H54 (cell line): ENCODE measurements at regions not wholly inside any gene's neighbourhood (a gene's known extent, or its start where the extent isn't known, plus 50 kb on each side); places are given as distances from the start of the nearest gene placed in this dataset.

Experiments used
- DNase-seq: peaks from one replicate; pipeline ENCODE4 v3.0.0; 2011; ENCODE audit warnings: low spot score, mixed read lengths; ENCODE audit not compliant: insufficient read length
- FAIRE-seq: peaks from 3 replicates; lab custom pipeline; 2011; peaks lifted over from hg19 to GRCh38; lab: Jason Lieb, UNC
- POLR2A ChIP-seq: IDR thresholded peaks from 2 replicates; pipeline ENCODE4 v1.6.1; 2011; ENCODE audit warnings: low read depth, mild to moderate bottlenecking, low read length

GRCh38 chr15:39465843-39466749, 114.8 kb upstream of the THBS1 start:
- TF ChIP-seq POLR2A: no peak
- FAIRE-seq: no peak
- no peak for DNase-seq

GRCh38 chr15:39466750-39467105, 114.2 kb upstream of the THBS1 start:
- FAIRE-seq: no peak
- no peak for TF ChIP-seq POLR2A
- no peak for DNase-seq

GRCh38 chr15:39468331-39468730, 112.5 kb upstream of the THBS1 start:
- FAIRE-seq (no peak), DNase-seq (no peak)
- TF ChIP-seq POLR2A: no peak

GRCh38 chr15:39468828-39469227, 112.1 kb upstream of the THBS1 start:
- TF ChIP-seq POLR2A: no peak
- no peak for DNase-seq
- no peak for FAIRE-seq

- no peak for FAIRE-seq
- TF ChIP-seq POLR2A: no peak
- DNase-seq: no peak
These were observed 108.9 kb upstream of the THBS1 start for GRCh38 chr15:39471785-39472574.

- TF ChIP-seq POLR2A: no peak
- FAIRE-seq (no peak), DNase-seq (no peak)
These were observed 108.1 kb upstream of the THBS1 start for GRCh38 chr15:39472621-39473297.

DNA sequence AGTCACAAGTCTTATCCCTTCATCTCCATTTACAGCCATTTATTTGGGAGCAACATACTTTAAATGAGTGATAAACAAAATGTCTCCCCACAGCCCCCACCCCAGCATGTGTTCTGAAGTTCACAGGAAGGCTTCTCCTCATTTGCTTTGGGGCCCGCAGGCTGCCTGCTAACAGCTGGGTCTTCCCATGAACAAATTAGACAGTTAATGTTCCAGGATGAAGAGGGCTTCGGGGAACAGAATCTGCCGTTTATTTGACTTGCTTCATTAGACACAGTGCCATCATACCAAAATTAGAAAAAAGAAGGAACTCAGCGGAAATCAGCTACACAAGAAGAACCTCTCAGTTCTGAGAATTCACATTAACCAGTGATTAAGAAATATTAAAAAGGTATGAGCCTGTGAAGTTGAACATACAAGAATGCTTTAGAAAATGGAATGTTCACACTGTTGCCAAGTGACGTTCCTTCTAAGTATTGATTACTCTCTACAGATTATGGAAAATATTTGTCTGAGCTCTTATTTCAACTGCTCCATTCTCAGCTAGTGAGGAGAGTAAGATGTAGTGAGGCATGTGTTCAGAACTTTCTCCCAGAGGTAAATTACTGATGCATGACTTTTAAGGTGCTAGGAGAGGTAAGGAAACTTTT, 107.5 kb upstream of the THBS1 start:
- DNase-seq (no peak), FAIRE-seq (no peak)
- no peak for TF ChIP-seq POLR2A

GRCh38 chr15:39474657-39475056, 106.2 kb upstream of the THBS1 start:
- DNase-seq (no peak), FAIRE-seq (no peak)
- no peak for TF ChIP-seq POLR2A

DNA sequence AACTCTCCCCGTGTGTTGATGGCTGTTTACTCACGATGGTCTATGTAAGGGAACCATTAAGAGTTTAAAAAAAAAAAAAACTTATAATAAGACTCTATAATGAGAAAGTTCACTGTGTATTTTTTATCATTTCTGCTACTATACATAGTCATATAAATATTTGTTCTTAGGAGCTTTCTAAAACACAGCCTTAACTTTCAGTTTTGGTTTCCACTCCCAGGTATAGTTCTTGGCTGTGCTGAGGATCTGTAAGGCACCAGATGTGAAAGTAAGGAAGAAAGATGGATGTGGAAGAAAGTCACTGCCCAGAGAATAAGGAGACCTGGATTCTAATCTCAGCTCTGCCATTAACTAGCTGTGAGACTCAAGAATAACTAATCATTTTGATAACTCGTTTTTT, 101.9 kb upstream of the THBS1 start:
- no peak for DNase-seq
- no peak for TF ChIP-seq POLR2A
- no peak for FAIRE-seq

GRCh38 chr15:39479911-39480310, 101.0 kb upstream of the THBS1 start:
- DNase-seq: no peak
- TF ChIP-seq POLR2A: no peak
- peak; percentile 75 for FAIRE-seq

DNA sequence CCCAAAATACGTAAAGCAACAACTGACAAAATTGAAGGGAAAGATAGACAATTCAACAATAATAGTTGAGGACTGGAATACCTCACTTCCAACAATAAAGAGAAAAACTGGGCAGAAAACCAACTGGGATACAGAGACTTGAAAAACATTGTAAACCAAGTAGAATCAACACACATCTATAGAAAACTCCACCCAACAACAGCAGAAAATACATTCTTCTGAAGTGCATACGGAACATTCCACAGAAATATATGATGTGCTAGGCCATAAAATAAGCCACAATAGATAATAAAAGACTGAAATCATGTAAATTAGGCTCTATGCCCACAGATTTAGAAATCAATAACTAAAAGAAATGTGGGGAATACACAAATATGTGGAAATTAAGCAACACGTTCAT, 98.4 kb upstream of the THBS1 start:
- no peak for DNase-seq
- FAIRE-seq: no peak
- TF ChIP-seq POLR2A: no peak

GRCh38 chr15:39486621-39487457, 94.0 kb upstream of the THBS1 start:
- TF ChIP-seq POLR2A: no peak
- no peak for FAIRE-seq
- no peak for DNase-seq

DNA sequence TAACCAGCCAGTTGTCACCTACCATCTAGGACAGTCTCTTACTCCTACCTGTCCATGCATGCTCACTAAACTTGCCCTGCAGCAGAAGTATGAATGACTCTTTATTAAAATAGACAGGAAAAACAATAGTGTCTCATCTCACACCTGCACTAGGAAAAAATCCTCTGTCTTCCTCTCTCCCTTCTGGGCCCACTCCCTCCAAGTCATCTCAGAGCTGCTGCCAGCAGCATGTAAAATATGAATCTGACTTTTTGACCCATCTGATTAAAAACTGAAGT, 93.5 kb upstream of the THBS1 start:
- no peak for TF ChIP-seq POLR2A
- DNase-seq (no peak), FAIRE-seq (no peak)
